ENCODE measurements at regions not wholly inside any gene's neighbourhood (a gene's known extent, or its start where the extent isn't known, plus 50 kb on each side); places are given as distances from the start of the nearest gene placed in this dataset.
A peak's percentile ranks its signal among the peaks of the same experiment; 100 is the strongest.
"Not testable (repeated sequence)": the region's sequence is repeated elsewhere in the genome, so short reads cannot be mapped to it uniquely, and the experiment has no call there.

GRCh38 chr15:46061002-46061401 lies 426.2 kb downstream of the SQOR start:
- H3K4me3 ChIP-seq (ENCODE audit: low read depth, low read length), result no peak overlapping the region
- no peak for DNase-seq (ENCODE audit: low read depth)

- no peak for DNase-seq (ENCODE audit: low read depth)
- H3K4me3 ChIP-seq (ENCODE audit: low read depth, low read length), result no peak overlapping the region
Measured at GRCh38 chr15:46077220-46077619, 442.4 kb downstream of the SQOR start.

- H3K4me3 ChIP-seq (ENCODE audit: low read depth, low read length), result no peak overlapping the region
- DNase-seq (ENCODE audit: low read depth), result no peak
Measured at GRCh38 chr15:46079046-46079445, 444.2 kb downstream of the SQOR start.

GRCh38 chr15:46080016-46080415 lies 445.2 kb downstream of the SQOR start:
- no peak for DNase-seq (ENCODE audit: low read depth)
- H3K4me3 ChIP-seq (ENCODE audit: low read depth, low read length), result no peak overlapping the region

- DNase-seq (ENCODE audit: low read depth), result peak; percentile 5
Measured at GRCh38 chr15:46088486-46089445, 453.9 kb downstream of the SQOR start.

GRCh38 chr15:46089467-46089935 lies 454.7 kb downstream of the SQOR start:
- DNase-seq (ENCODE audit: low read depth), result no peak
- no peak overlapping the region for H3K4me3 ChIP-seq (ENCODE audit: low read depth, low read length)

More at GRCh38 chr15:46088486-46089445, 453.9 kb downstream of the SQOR start:
- H3K4me3 ChIP-seq (ENCODE audit: low read depth, low read length), result no peak overlapping the region

GRCh38 chr15:46091860-46092450 lies 457.1 kb downstream of the SQOR start:
- DNase-seq (ENCODE audit: low read depth), result no peak
- H3K4me3 ChIP-seq (ENCODE audit: low read depth, low read length), result no peak overlapping the region

GRCh38 chr15:46098006-46098405 lies 463.2 kb downstream of the SQOR start:
- not testable (repeated sequence) for H3K4me3 ChIP-seq (ENCODE audit: low read depth, low read length); DNase-seq (ENCODE audit: low read depth)

GRCh38 chr15:46110755-46111154 lies 475.9 kb downstream of the SQOR start:
- DNase-seq (ENCODE audit: low read depth), result no peak

GRCh38 chr15:46111730-46112129 lies 476.9 kb downstream of the SQOR start:
- H3K4me3 ChIP-seq (ENCODE audit: low read depth, low read length), result no peak overlapping the region
- DNase-seq (ENCODE audit: low read depth), result no peak

More at GRCh38 chr15:46110755-46111154, 475.9 kb downstream of the SQOR start:
- H3K4me3 ChIP-seq (ENCODE audit: low read depth, low read length), result no peak overlapping the region

GRCh38 chr15:46117071-46117470 lies 482.2 kb downstream of the SQOR start:
- DNase-seq (ENCODE audit: low read depth), result no peak
- H3K4me3 ChIP-seq (ENCODE audit: low read depth, low read length), result no peak overlapping the region

- no peak overlapping the region for H3K4me3 ChIP-seq (ENCODE audit: low read depth, low read length)
- no peak for DNase-seq (ENCODE audit: low read depth)
Measured at GRCh38 chr15:46120713-46121112, 485.9 kb downstream of the SQOR start.

- no peak for DNase-seq (ENCODE audit: low read depth)
- H3K4me3 ChIP-seq (ENCODE audit: low read depth, low read length), result no peak overlapping the region
Measured at GRCh38 chr15:46121441-46121840, 486.6 kb downstream of the SQOR start.

- H3K4me3 ChIP-seq (ENCODE audit: low read depth, low read length), result no peak overlapping the region
- no peak for DNase-seq (ENCODE audit: low read depth)
Measured at GRCh38 chr15:46126581-46126980, 491.8 kb downstream of the SQOR start.

GRCh38 chr15:46127361-46127874 lies 492.6 kb downstream of the SQOR start:
- no peak overlapping the region for H3K4me3 ChIP-seq (ENCODE audit: low read depth, low read length)
- peak; percentile 9 for DNase-seq (ENCODE audit: low read depth)

- DNase-seq (ENCODE audit: low read depth), result no peak
- H3K4me3 ChIP-seq (ENCODE audit: low read depth, low read length), result no peak overlapping the region
Measured at GRCh38 chr15:46129145-46129544, 494.3 kb downstream of the SQOR start.

GRCh38 chr15:46131876-46132275 lies 497.0 kb downstream of the SQOR start:
- no peak overlapping the region for H3K4me3 ChIP-seq (ENCODE audit: low read depth, low read length)
- DNase-seq (ENCODE audit: low read depth), result no peak

GRCh38 chr15:46137443-46137842 lies 502.6 kb downstream of the SQOR start:
- DNase-seq (ENCODE audit: low read depth), result no peak
- no peak overlapping the region for H3K4me3 ChIP-seq (ENCODE audit: low read depth, low read length)

- H3K4me3 ChIP-seq (ENCODE audit: low read depth, low read length), result no peak overlapping the region
- no peak for DNase-seq (ENCODE audit: low read depth)
Measured at GRCh38 chr15:46146002-46146401, 511.2 kb downstream of the SQOR start.

GRCh38 chr15:46146915-46147314 lies 512.1 kb downstream of the SQOR start:
- H3K4me3 ChIP-seq (ENCODE audit: low read depth, low read length), result no peak overlapping the region
- DNase-seq (ENCODE audit: low read depth), result no peak

Data from skeletal muscle cell (primary cell).